ENCODE measurements at regions not wholly inside any gene's neighbourhood (a gene's known extent, or its start where the extent isn't known, plus 50 kb on each side); places are given as distances from the start of the nearest gene placed in this dataset.
A peak's percentile ranks its signal among the peaks of the same experiment; 100 is the strongest.
"Not testable (repeated sequence)": the region's sequence is repeated elsewhere in the genome, so short reads cannot be mapped to it uniquely, and the experiment has no call there.

- DNase-seq (ENCODE audit: low spot score): peak; percentile 29
These were observed 169.8 kb upstream of the PLXNC1 start for GRCh38 chr12:93978553-93978952.

DNA sequence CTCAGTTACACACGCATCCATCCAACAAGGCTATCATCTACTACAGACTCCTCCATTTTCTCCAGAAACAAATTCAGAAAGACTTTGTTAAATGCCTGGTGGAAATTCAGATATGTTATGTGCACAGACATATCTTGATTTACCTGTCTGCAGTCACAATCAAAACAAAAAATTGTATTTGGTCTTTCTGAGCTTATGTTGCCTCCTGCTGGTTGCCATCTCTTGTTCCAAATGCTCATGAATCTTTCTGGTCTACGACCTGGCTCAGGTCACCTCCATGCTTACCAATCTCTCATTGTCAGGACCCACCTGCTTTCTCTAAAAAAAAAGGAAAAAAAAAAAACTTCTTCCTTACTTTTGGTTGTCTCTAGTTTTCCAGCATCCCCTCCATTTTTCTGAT, 169.2 kb upstream of the PLXNC1 start:
- DNase-seq (ENCODE audit: low spot score): no peak

DNA sequence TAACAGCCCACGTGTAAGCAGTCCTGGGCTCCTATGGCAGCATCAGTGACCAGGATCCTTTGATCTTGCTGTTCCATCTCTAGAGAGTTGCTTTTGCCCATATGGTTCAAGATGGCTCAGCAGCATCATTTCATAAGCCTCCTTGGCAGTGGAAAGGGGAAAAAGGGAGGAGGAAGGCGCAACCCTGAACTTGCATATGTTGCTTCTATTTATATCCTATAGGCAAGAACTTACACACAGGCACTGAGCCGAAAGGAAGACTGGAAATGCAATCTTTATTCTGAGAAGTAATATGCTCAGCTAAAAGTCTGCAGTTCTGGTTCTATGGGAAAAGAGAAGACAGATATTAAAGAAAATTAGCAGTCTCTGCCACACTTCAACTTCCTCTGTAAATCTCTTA, 167.7 kb upstream of the PLXNC1 start:
- peak; percentile 88 for DNase-seq (ENCODE audit: low spot score)

DNA sequence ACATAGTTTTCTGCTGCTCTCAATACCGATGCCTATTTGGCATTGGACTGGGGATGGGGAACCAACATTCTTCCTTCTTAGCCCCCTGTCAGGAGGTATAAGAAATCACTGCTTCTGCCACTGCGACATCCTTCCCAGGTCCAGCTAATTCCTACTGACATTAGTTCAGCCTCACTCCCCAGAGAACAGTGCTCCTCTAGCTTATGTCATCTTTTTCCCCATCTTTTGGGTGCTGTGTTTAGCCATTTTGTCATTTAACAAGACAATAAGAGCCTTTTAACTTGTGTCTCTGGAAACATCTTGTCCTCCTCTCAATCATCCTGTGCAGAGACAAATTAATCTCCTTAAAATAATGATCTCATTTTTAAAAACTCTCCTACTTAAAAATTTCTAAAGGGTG, 167.0 kb upstream of the PLXNC1 start:
- no peak for DNase-seq (ENCODE audit: low spot score)

GRCh38 chr12:93982771-93983315, 165.5 kb upstream of the PLXNC1 start:
- DNase-seq (ENCODE audit: low spot score): peak; percentile 65

- DNase-seq (ENCODE audit: low spot score): no peak
These were observed 164.4 kb upstream of the PLXNC1 start for GRCh38 chr12:93984005-93984404.

- no peak for DNase-seq (ENCODE audit: low spot score)
These were observed 158.4 kb upstream of the PLXNC1 start for GRCh38 chr12:93989949-93990348.

- peak; percentile 50 for DNase-seq (ENCODE audit: low spot score)
These were observed 157.3 kb upstream of the PLXNC1 start for GRCh38 chr12:93990832-93991803.

- no peak for DNase-seq (ENCODE audit: low spot score)
These were observed 156.4 kb upstream of the PLXNC1 start for GRCh38 chr12:93991829-93992461.

DNA sequence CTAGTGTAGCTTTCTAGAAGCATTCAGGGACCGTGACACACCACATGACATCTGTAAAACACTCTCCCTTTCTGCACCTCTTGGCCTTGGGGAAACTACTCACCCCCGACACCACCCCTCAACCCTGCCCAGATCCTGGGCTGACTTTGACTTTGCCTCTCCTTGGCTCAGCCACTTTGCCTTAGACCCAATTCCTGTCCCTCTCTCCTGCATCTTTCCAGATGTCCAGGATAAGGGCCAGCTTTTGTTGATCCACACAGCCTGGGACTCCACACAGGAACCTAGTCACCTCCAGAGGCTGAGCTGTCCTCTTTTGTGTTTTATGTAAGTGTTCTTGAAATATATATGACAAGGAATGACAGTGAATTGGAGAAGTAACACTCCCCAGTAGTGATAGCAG, 153.7 kb upstream of the PLXNC1 start:
- DNase-seq (ENCODE audit: low spot score): no peak

DNA sequence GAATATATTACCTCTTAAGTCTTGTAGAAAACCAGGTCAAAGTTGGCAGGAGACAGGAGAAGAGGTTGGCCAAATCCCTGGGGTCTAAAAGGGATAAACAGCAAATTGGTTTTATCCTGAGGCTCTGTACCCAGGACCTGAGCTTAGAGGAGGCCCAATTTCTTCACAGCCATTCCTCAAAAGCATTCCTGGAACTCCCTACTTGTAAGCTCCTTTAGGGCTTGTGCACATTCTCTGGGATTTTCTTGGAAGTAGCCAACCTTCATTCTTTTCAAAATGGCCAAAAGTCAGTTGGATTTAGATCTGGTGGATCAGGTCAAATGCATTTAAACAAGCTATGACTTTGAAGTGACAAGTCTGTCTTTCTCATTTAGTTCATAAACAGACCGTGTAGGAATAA, 152.1 kb upstream of the PLXNC1 start:
- no peak for DNase-seq (ENCODE audit: low spot score)

DNA sequence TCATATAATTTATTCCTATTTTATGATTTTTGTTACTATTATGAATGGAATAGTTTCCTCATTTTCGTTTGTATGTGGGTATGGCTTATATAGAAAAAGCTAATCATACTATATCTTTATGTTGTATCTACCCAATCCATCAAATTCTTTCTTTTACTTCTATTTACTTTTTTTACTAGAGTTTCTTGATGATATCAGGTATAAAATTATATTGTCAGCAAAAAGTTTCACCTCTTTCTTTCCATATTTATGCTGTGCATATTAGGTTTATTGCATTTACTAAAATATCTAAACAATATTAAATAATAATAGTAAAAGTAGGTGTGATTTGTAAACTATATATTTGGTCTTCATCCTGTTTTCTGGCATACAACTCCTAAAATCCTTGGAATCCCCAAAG, 146.7 kb upstream of the PLXNC1 start:
- DNase-seq (ENCODE audit: low spot score): no peak

GRCh38 chr12:94002925-94003324, 145.5 kb upstream of the PLXNC1 start:
- not testable (repeated sequence) for DNase-seq (ENCODE audit: low spot score)

DNA sequence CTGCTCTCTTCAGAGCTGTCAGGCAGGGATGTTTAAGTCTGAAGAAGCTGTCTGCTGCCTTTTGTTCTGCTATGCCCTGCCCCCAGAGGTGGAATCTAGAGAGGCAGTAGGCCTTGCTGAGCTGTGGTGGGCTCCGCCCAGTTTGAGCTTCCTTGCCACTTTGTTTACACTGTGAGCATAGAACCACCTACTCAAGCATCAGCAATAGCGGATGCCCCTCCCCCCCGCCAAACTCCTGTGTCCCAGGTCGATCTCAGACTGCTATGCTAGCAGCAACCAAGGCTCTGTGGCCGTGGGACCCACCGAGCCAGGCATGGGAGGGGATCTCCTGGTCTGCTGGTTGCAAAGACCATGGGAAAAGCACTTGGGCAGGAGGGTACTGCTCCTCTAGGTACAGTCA, 140.5 kb upstream of the PLXNC1 start:
- DNase-seq (ENCODE audit: low spot score): not testable (repeated sequence)

- DNase-seq (ENCODE audit: low spot score): no peak
These were observed 138.1 kb upstream of the PLXNC1 start for GRCh38 chr12:94010307-94010706.

DNA sequence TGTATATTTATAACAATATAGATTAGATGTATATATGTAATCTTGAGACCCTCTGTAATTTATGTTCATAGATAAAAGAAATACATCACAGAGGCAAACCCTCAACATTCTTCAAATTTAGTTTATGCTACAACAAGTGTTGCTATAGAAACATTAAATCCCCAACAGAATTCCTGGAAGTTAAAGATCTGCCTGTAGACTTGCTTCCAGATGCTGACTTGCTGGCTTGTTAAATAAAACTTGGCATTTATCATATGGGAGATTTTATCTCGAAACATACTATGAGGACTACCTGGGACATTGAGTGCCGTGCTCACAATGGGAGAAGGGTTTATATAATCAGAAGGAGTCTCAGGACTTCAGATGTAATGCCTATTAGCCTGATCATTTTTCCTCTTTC, 136.3 kb upstream of the PLXNC1 start:
- DNase-seq (ENCODE audit: low spot score): peak; percentile 68

DNA sequence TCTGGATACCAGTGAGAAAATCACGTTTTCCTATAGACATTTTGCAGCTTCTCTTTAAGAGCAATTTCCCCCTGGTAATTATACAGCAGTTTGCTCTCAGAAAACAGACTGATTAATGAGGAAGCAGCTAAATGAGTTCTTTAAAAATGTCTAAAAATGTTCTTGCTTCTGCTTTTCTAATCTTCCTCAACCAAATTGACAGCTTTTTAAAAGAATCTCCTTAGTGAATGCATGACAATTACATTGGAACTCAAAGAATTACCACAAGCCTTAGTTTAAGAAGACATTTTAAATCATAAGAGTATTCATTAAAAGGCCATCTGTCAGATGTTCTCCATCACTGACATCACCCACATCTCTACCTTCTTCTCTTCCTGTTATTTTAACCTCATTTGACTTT, 135.8 kb upstream of the PLXNC1 start:
- DNase-seq (ENCODE audit: low spot score): no peak

DNA sequence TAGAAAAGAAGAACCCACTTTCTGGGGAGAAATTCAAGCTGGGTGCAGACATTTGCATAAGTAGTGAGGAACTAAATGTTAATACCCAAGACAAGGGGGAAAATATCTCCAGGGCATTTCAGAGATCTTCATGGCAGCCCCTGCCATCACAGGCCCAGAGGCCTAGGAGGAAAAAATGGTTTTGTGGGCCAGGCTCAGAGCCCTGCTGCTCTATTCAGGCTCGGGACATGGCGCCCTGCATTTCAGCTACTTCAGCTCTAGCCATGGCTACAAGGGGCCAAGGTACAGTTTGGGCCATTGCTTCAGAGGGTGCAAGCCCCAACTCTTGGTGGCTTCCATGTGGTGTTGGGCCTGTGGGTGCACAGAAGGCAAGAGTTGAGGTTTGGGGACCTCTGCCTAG, 131.1 kb upstream of the PLXNC1 start:
- not testable (repeated sequence) for DNase-seq (ENCODE audit: low spot score)

- DNase-seq (ENCODE audit: low spot score): no peak
These were observed 128.0 kb upstream of the PLXNC1 start for GRCh38 chr12:94020335-94020734.

DNA sequence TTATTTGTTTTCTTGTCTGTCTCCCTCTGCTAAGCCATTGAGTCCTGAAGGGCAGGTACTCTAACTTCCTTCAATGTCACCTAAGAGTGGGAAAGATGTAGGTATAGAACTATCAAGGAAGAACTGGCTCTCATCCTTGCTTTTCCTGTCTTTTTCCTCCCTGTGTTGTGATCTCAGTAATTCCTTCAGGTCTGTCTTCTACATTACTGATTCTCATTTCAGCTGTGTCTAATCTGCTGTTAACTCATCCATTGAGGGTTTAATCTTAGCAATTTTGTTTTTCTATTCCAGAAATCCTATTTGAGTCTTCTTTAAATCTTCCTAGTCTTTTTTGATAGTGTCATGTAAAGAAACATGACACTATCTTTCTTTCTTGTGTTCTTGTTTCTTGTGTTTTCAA, 124.5 kb upstream of the PLXNC1 start:
- DNase-seq (ENCODE audit: low spot score): no peak

- peak; percentile 37 for DNase-seq (ENCODE audit: low spot score)
These were observed 123.3 kb upstream of the PLXNC1 start for GRCh38 chr12:94025068-94025467.

GRCh38 chr12:94025756-94026155, 122.6 kb upstream of the PLXNC1 start:
- DNase-seq (ENCODE audit: low spot score): peak; percentile 71

DNA sequence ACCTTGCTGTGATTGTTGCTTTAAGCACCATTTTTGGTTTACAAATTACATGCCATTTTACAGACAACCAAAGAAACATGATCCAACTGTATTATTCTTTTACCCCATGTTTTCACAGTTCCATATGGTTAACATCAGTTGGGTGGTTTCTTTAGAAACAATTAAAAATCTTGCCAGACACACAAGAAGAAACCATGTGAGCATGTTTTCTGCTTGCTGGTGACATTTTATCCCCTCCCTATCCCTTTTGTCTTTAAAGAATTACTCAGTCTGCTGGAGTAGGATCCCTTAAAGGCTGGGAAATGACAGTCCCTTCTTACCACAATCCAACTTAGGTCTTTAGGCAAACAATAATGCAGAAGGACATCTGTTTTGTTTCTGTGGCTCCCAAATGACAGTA, 121.8 kb upstream of the PLXNC1 start:
- no peak for DNase-seq (ENCODE audit: low spot score)
